ENCODE measurements at regions not wholly inside any gene's neighbourhood (a gene's known extent, or its start where the extent isn't known, plus 50 kb on each side); places are given as distances from the start of the nearest gene placed in this dataset.

- DNase-seq = no peak
- H3K36me3 ChIP-seq = no peaks in the 10 kb centered on the region
- no peak for TF ChIP-seq POLR2A (IDR thresholded peaks at IDR 0.05)
- TF ChIP-seq CTCF (IDR thresholded peaks at IDR 0.05) = no peak
Measured at GRCh38 chr5:120150770-120151169, 313.3 kb upstream of the PRR16 start.

GRCh38 chr5:120151181-120151580 lies 312.9 kb upstream of the PRR16 start:
- DNase-seq = no peak
- Histone ChIP-seq H3K9me3 (no peaks in the 10 kb centered on the region), H3K4me1 (no peaks in the 10 kb centered on the region), H3K36me3 (no peaks in the 10 kb centered on the region), H3K4me3 (no peak overlapping the region), H3K27ac (no peak overlapping the region), H3K27me3 (no peaks in the 10 kb centered on the region)
- TF ChIP-seq POLR2A (IDR thresholded peaks at IDR 0.05) = no peak
- TF ChIP-seq CTCF (IDR thresholded peaks at IDR 0.05) = no peak

More at GRCh38 chr5:120150770-120151169, 313.3 kb upstream of the PRR16 start:
- H3K9me3 ChIP-seq = no peaks in the 10 kb centered on the region
- no peaks in the 10 kb centered on the region for H3K27me3 ChIP-seq
- no peaks in the 10 kb centered on the region for H3K4me1 ChIP-seq
- no peak overlapping the region for H3K4me3 ChIP-seq
- H3K27ac ChIP-seq = no peak overlapping the region

- no peaks in the 10 kb centered on the region for H3K36me3 ChIP-seq
- DNase-seq = no peak
- H3K4me3 ChIP-seq = no peak overlapping the region
- TF ChIP-seq POLR2A (IDR thresholded peaks at IDR 0.05) (no peak), CTCF (IDR thresholded peaks at IDR 0.05) (no peak)
- H3K27me3 ChIP-seq = no peaks in the 10 kb centered on the region
- no peaks in the 10 kb centered on the region for H3K9me3 ChIP-seq
- no peak overlapping the region for H3K27ac ChIP-seq
- H3K4me1 ChIP-seq = no peaks in the 10 kb centered on the region
Measured at GRCh38 chr5:120151825-120152224, 312.3 kb upstream of the PRR16 start.

- Histone ChIP-seq H3K27ac (no peak overlapping the region), H3K4me1 (no peaks in the 10 kb centered on the region), H3K9me3 (no peaks in the 10 kb centered on the region), H3K36me3 (no peaks in the 10 kb centered on the region), H3K27me3 (no peaks in the 10 kb centered on the region), H3K4me3 (no peak overlapping the region)
- TF ChIP-seq CTCF (IDR thresholded peaks at IDR 0.05) = no peak
- no peak for TF ChIP-seq POLR2A (IDR thresholded peaks at IDR 0.05)
- no peak for DNase-seq
Measured at GRCh38 chr5:120152472-120152871, 311.6 kb upstream of the PRR16 start.

GRCh38 chr5:120152931-120153330 lies 311.2 kb upstream of the PRR16 start:
- H3K36me3 ChIP-seq = no peaks in the 10 kb centered on the region
- H3K27ac ChIP-seq = no peak overlapping the region
- no peak for DNase-seq
- no peaks in the 10 kb centered on the region for H3K27me3 ChIP-seq
- H3K9me3 ChIP-seq = no peaks in the 10 kb centered on the region
- H3K4me3 ChIP-seq = no peak overlapping the region
- no peak for TF ChIP-seq POLR2A (IDR thresholded peaks at IDR 0.05)
- TF ChIP-seq CTCF (IDR thresholded peaks at IDR 0.05) = no peak
- no peaks in the 10 kb centered on the region for H3K4me1 ChIP-seq

GRCh38 chr5:120153551-120153950 lies 310.5 kb upstream of the PRR16 start:
- Histone ChIP-seq H3K4me3 (no peak overlapping the region), H3K36me3 (no peaks in the 10 kb centered on the region), H3K4me1 (no peaks in the 10 kb centered on the region), H3K27me3 (no peaks in the 10 kb centered on the region), H3K27ac (no peak overlapping the region), H3K9me3 (no peaks in the 10 kb centered on the region)
- no peak for TF ChIP-seq POLR2A (IDR thresholded peaks at IDR 0.05)
- DNase-seq = no peak
